ENCODE measurements at regions not wholly inside any gene's neighbourhood (a gene's known extent, or its start where the extent isn't known, plus 50 kb on each side); places are given as distances from the start of the nearest gene placed in this dataset.

DNA sequence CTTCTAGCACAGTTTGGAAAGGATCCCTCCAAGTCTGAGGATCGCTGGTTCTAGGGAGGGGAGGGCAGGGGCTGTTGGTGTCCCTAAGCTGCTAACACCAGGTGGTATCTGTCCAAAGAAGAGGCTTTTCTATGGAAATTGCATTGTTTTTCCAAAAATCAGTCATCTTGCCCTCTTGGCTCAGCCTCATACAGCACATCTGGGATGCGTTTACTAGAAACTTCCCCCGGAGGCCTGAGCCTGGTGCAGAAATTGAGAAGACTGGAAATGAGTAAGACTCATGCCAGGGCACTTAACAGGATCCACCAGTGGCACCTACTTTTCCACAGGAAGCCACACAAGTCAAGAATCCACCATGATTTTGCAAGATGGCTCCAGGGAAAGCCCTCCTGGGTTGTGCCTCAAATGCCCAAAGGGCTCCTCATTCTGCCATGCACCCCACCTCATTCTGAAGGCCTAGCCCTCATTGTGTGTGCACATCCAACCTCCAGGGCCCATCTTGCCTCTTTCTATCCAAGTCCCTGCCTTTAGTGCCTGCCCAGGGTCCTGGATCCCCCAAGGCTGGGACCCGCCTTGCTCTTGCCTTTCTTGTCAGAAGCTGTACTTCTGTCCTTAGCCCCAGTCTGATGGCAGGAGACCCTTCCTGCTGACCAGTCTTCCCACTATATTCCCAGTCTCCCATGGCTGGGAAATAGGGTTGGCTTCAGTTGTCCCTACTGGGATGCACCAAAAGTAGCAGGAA, 97.6 kb downstream of the MRPL14 start:
- TF ChIP-seq, protein P1, sequence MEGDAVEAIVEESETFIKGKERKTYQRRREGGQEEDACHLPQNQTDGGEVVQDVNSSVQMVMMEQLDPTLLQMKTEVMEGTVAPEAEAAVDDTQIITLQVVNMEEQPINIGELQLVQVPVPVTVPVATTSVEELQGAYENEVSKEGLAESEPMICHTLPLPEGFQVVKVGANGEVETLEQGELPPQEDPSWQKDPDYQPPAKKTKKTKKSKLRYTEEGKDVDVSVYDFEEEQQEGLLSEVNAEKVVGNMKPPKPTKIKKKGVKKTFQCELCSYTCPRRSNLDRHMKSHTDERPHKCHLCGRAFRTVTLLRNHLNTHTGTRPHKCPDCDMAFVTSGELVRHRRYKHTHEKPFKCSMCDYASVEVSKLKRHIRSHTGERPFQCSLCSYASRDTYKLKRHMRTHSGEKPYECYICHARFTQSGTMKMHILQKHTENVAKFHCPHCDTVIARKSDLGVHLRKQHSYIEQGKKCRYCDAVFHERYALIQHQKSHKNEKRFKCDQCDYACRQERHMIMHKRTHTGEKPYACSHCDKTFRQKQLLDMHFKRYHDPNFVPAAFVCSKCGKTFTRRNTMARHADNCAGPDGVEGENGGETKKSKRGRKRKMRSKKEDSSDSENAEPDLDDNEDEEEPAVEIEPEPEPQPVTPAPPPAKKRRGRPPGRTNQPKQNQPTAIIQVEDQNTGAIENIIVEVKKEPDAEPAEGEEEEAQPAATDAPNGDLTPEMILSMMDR (conservative IDR thresholded peaks at IDR 0.05; ENCODE audit: control insufficient read depth, insufficient read depth, low read depth, low read length): no peak
- H3K4me3 ChIP-seq (ENCODE audit: control insufficient read depth, low read depth, low read length): no peak overlapping the region
- peak; percentile 86 for DNase-seq (ENCODE audit: low read depth)

DNA sequence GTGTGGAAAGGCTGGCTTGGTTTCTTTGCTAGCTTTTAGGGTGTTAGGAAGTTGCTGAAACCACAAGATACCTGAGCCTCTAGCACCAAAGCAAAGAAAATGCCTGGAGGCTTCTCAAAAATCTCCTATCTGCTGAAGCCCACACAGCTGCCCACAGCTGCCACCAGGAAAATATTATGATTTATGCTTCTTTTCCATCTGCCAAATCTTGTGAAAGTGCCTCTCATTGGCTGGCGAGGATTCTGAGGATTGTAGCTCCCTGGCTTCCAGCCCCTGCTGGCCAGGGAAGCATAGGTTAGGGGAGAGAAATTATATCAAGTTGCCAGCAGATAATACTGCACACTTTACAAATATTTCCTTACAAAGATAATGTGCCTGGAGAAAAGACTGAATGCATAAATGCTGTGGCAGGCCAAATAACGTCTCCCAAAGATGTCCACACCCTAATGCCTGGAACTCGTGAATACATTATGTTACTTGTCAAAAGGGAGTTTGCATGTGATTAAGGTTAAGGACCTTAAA, 98.4 kb downstream of the MRPL14 start:
- H3K4me3 ChIP-seq (ENCODE audit: control insufficient read depth, low read depth, low read length): no peak overlapping the region
- TF ChIP-seq, protein P1 (conservative IDR thresholded peaks at IDR 0.05; ENCODE audit: control insufficient read depth, insufficient read depth, low read depth, low read length): peak; percentile 23
- no peak for DNase-seq (ENCODE audit: low read depth)

DNA sequence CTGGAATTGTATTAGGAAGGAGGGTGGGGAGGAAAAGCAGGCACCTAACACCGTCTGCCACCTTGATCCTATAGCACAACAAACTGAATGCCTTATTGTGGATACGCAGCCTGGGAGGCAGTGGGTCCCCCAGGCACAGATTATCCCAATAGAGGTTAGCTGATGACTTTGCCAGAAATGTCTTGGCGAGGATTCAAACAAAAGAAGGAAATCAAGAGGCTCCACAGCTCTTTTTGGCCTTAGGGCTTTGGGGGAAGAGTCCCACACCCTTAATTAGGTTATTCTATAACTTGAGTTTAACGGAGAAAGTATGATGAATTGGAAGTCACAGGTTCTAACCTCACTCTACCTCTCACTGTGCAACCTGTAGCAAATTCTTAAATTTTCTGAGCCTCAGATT, 102.0 kb downstream of the MRPL14 start:
- DNase-seq (ENCODE audit: low read depth): no peak
- no peak overlapping the region for H3K4me3 ChIP-seq (ENCODE audit: control insufficient read depth, low read depth, low read length)
- TF ChIP-seq, protein P1 (conservative IDR thresholded peaks at IDR 0.05; ENCODE audit: control insufficient read depth, insufficient read depth, low read depth, low read length): no peak

DNA sequence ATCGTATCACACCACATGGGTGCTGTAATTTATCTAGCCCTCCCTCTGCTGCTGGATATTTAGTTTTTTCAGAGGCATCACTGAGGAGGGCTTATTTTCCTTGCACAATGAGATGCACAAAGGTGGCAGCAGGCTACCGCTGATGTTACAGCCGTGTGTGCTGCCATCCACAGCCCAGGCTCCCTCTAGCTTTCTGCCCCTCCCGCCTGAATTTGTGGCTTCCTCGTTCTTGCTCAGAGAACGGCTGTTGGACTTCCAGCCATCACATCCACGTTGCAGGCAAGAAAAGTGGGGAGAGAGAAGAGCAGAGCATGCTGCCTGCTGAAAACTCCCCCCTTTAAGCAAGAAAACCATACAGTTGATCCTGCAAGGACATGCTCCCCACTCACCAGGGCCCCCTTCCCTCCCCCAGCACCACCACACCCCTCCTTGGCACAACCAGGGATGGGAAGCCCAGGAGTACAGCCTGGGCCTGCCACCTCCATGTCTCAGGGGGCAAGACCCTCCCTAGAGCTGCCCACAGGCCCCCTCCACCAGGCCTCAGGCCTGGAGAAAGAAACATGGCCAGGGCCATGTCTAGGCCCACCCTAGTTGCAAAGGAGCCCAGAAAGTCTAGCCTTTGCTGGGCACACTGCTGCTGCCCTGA, 102.6 kb downstream of the MRPL14 start:
- TF ChIP-seq, protein P1 (conservative IDR thresholded peaks at IDR 0.05; ENCODE audit: control insufficient read depth, insufficient read depth, low read depth, low read length): no peak
- no peak for DNase-seq (ENCODE audit: low read depth)
- no peak overlapping the region for H3K4me3 ChIP-seq (ENCODE audit: control insufficient read depth, low read depth, low read length)

DNA sequence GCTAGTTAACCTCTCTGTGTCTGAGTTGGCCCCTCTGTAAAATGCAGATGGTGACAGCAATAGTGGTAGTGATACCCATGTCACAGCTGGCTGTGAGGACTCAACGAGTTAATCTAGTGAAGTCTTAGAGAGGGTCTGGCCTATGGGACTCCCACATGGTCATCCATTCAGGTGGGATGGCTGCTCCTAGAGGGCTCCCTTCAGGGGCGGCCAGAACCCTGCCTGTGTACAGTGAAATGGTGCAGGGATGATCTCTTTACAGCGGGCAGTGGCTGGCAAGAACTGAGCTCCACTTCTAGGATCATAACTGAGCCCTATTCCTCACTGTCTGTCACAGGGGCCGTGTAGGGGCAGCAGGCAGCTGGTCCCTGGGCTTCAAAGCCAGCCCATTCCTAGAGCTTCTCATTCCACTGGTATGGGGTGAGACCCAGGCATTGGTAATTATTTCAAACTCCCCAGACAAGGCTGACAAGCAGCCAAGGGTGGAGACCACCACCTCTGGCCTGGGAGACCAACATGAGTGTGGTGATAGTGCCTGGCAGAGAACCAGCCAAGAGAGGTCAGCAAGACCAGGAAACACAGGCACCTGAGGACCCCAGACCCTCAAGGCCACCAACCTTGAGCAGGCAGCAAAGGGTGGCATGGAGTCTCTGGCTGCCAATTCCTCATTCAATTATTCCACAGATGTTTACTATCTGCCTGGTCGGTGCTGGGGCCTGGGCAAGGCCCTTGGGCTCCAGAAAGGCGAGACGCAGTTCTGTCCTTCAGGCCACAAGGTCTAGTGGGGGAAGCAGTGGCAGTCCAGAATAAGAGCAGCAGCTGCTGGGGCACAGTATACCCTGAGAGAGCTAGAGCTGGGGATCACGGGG, 103.4 kb downstream of the MRPL14 start:
- no peak for DNase-seq (ENCODE audit: low read depth)
- TF ChIP-seq, protein P1 (conservative IDR thresholded peaks at IDR 0.05; ENCODE audit: control insufficient read depth, insufficient read depth, low read depth, low read length): no peak
- no peak overlapping the region for H3K4me3 ChIP-seq (ENCODE audit: control insufficient read depth, low read depth, low read length)

DNA sequence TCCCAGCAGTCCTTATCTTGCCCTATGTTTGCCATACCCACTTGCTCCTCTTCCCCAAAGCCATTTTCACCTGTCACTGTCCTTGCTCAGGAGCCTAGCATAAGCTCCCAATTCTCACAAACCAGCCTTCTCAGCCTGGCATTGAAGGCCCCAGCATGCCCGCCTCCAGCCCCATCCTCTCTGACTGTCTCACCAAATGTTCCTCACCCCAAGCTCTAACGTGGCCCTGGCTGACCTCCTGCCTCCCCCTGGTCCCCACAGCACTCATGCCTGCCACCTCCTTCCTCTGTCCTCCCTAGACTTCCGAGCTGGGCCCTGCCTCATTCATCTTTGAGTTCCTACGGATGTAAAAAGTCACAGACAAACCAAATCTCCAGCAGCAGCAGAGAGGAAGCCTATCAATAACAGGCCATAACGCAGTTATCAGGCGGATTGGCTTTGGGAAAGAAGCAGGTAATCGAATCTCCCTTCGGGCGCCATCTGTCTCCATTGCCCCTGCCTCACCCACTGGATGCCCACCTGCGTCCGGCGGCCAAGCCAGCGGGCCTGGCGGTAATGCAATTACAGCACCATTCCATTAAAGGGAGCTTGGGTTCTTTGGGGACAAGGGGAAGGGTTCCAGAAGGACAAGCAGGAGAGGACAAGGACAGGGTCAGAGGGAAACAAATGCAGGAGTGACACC, 104.4 kb downstream of the MRPL14 start:
- DNase-seq (ENCODE audit: low read depth): no peak
- no peak overlapping the region for H3K4me3 ChIP-seq (ENCODE audit: control insufficient read depth, low read depth, low read length)
- TF ChIP-seq, protein P1 (conservative IDR thresholded peaks at IDR 0.05; ENCODE audit: control insufficient read depth, insufficient read depth, low read depth, low read length): no peak
